Upper lobe of right lung (tissue), 1 donor: ENCODE measurements at regions not wholly inside any gene's neighbourhood (a gene's known extent, or its start where the extent isn't known, plus 50 kb on each side); places are given as distances from the start of the nearest gene placed in this dataset.

ENCODE experiments used
- ATAC-seq: fragments of 200-7000 bp; cut with Tn5 transposase; one replicate; pipeline ENCODE4 v1.9.1; 2020; ENCODE audit warnings: mild to moderate bottlenecking, moderate library complexity
- DNase-seq: peaks from one replicate; pipeline ENCODE4 v3.0.0-alpha.2; 2020
- H3K27ac ChIP-seq: fragments of 200-600 bp; one replicate; pipeline ENCODE4 v1.8.0; 2022
- H3K27me3 ChIP-seq: fragments of 200-600 bp; one replicate; pipeline ENCODE4 v1.8.0; 2022; ENCODE audit warnings: mild to moderate bottlenecking
- H3K36me3 ChIP-seq: fragments of 200-600 bp; one replicate; pipeline ENCODE4 v1.8.0; 2022
- H3K4me1 ChIP-seq: fragments of 200-600 bp; one replicate; pipeline ENCODE4 v1.8.0; 2022
- H3K4me3 ChIP-seq: fragments of 200-600 bp; one replicate; pipeline ENCODE4 v1.8.0; 2022; ENCODE audit warnings: mild to moderate bottlenecking
- H3K9me3 ChIP-seq: fragments of 200-600 bp; one replicate; pipeline ENCODE4 v1.8.0; 2022
- CTCF ChIP-seq: fragments of 200-600 bp; IDR thresholded peaks from one replicate; pipeline ENCODE4 v1.8.0; 2022; ENCODE audit warnings: antibody characterized with exemption
- intact Hi-C: fragments of 100-400 bp; cut with DNase I; formaldehyde crosslinking; loops from one replicate; pipeline ENCODE4 v1.11.0; 2022
- donor health status: DM: no; HTN: yes; CAD: no; lungs with severe emphysema.

DNA sequence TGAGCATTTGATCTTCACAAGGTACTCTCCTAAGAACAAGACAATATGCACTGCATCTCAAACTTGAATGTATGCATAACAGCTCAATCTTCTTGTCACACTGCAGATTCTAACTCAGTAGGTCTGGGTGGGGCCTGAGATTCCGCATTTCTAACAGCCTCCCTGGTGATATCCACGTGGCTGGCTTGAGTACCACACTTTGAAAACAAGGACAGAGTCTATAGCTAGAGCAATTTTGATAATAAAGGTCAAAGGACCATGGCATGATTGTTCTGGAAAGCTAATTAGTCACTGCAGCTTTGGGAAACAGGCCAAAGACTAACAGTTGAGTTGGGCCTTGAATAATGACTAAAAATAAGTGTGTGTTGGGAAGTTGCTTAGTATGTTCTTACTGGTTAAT lies 213.3 kb downstream of the GBA3 start:
- no peak for DNase-seq

DNA sequence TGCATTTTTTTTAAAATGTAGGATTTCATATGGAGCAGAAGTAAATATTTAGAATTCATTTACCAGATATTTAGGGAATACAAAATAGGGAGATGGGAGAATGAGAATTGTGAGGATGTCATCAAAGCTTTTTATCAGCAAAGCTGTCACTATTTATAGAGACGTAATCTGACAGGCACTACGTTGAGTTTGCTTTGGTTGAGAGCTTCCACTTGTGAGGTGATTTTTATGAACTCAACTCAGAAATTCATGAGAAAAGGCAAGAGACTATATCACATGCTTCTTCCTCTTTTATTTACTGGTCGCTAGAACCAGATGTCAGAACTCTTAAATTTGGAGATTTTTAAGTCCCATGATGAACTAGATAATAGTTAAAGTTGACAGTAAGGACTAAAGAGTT lies 211.2 kb downstream of the GBA3 start:
- DNase-seq: no peak
- H3K36me3 ChIP-seq: no peaks in the 10 kb centered on the region
- no peaks in the 10 kb centered on the region for H3K27me3 ChIP-seq
- no peaks in the 10 kb centered on the region for H3K9me3 ChIP-seq
- ATAC-seq: no peak
- H3K4me3 ChIP-seq: no peak overlapping the region
- no peaks in the 10 kb centered on the region for H3K4me1 ChIP-seq
- TF ChIP-seq CTCF: no peak
- no peak overlapping the region for H3K27ac ChIP-seq
- intact Hi-C loops: no loop called here

More for the DNA sequence above, 213.3 kb downstream of the GBA3 start:
- H3K9me3 ChIP-seq: no peaks in the 10 kb centered on the region
- TF ChIP-seq CTCF: no peak
- intact Hi-C loops: no loop called here
- no peaks in the 10 kb centered on the region for H3K36me3 ChIP-seq
- no peak overlapping the region for H3K27ac ChIP-seq
- H3K4me1 ChIP-seq: no peaks in the 10 kb centered on the region
- H3K27me3 ChIP-seq: no peaks in the 10 kb centered on the region
- ATAC-seq: no peak
- H3K4me3 ChIP-seq: no peak overlapping the region

- Histone ChIP-seq H3K9me3 (no peaks in the 10 kb centered on the region), H3K4me1 (no peaks in the 10 kb centered on the region), H3K27me3 (no peaks in the 10 kb centered on the region), H3K27ac (no peak overlapping the region), H3K4me3 (no peak overlapping the region), H3K36me3 (no peaks in the 10 kb centered on the region)
- ATAC-seq (no peak), DNase-seq (no peak)
- intact Hi-C loops: no loop called here
- no peak for TF ChIP-seq CTCF
Measured at GRCh38 chr4:22901631-22902030, 208.9 kb downstream of the GBA3 start.

DNA sequence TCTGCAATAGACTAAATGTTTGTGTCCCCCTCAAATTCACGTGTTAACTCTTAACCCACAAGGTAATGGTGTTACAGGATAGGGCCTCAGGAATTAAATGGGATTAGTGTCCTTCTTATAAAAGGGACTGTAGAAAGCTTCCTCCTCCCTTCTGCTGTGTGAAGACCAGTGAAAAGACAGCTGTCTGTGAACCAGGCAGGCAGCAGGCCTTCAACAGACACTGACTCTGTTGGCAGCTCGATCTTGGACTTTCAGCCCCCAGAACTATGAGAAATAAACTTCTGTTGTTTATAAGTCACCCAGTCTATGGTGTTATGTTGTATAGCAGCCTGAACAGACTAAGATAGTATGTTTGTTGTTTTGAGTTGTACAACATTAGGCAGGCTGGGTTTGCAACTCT lies 208.1 kb downstream of the GBA3 start:
- H3K36me3 ChIP-seq: no peaks in the 10 kb centered on the region
- H3K27me3 ChIP-seq: no peaks in the 10 kb centered on the region
- no peak for ATAC-seq
- no peaks in the 10 kb centered on the region for H3K9me3 ChIP-seq
- no peak for TF ChIP-seq CTCF
- no peak for DNase-seq
- no peak overlapping the region for H3K27ac ChIP-seq
- H3K4me1 ChIP-seq: no peaks in the 10 kb centered on the region
- H3K4me3 ChIP-seq: no peak overlapping the region
- intact Hi-C loops: no loop called here

DNA sequence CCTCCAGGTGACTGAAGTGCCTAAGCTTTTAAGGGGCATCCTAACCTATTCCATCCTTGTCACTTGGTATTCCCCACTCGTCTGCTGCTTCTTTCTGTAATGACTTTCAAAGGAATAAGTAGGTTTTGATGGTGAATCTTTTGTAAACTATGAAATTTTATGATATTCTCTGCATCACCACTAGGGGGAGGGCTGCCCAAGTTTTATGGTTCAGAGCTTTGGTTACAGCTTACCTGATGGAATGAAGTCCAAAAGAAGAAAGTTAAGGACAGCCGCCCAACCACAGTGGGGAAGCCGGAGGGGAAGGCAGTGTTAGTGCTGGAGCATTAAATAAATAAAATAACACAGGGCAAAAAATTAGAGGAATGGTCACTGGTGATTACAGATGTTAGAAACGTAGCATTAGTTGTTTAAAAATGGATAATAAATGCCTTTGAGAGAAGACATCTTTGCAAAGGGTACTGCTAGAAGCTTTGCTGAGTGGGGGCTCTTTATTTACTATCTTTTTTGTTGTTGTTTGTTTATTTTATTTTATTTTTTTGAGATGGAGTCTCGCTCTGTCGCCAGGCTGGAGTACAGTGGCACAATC lies 204.9 kb downstream of the GBA3 start:
- intact Hi-C loops: no loop called here
- Histone ChIP-seq H3K27ac (no peak overlapping the region), H3K27me3 (no peaks in the 10 kb centered on the region), H3K36me3 (no peaks in the 10 kb centered on the region), H3K4me3 (no peak overlapping the region), H3K4me1 (no peaks in the 10 kb centered on the region), H3K9me3 (no peaks in the 10 kb centered on the region)
- peak; percentile 69 for TF ChIP-seq CTCF
- DNase-seq (no peak), ATAC-seq (peak; percentile 64)

DNA sequence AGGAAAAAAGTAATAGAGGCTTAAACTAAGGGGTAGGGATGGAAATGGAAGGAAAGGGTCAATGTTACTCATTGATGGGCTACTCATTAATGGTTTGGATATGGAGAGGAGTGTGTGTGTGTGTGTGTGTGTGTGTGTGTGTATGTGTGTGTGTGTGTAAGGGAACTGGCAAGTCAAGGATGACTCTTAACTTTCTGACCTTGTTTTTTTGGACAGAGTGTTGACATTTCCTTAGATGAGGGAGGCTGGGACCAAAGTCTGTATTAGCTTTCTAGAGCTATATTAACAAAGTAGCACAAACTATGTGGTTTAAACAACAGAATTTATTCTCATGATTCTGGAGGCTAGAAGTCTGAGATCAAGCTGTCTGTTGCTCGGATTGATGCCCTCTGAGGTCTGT lies 202.7 kb downstream of the GBA3 start:
- ATAC-seq: no peak
- Histone ChIP-seq H3K36me3 (no peaks in the 10 kb centered on the region), H3K27ac (no peak overlapping the region), H3K4me3 (no peak overlapping the region), H3K4me1 (no peaks in the 10 kb centered on the region), H3K27me3 (no peaks in the 10 kb centered on the region), H3K9me3 (no peaks in the 10 kb centered on the region)
- no peak for TF ChIP-seq CTCF
- intact Hi-C loops: no loop called here
- DNase-seq: no peak
